Activated CD4-positive, alpha-beta T cell treated with anti-CD3 and anti-CD28 coated beads, Interleukin-2, Interleukin-6, amounts not matched to agents 100 ng/mL and 50 ng/mL, durations not matched to agents 16 hours and 8 hours (primary cell): ENCODE measurements at regions not wholly inside any gene's neighbourhood (a gene's known extent, or its start where the extent isn't known, plus 50 kb on each side); places are given as distances from the start of the nearest gene placed in this dataset.

Source experiments
- DNase-seq: peaks from one replicate; pipeline ENCODE4 v3.0.0-alpha.2; 2020

DNA sequence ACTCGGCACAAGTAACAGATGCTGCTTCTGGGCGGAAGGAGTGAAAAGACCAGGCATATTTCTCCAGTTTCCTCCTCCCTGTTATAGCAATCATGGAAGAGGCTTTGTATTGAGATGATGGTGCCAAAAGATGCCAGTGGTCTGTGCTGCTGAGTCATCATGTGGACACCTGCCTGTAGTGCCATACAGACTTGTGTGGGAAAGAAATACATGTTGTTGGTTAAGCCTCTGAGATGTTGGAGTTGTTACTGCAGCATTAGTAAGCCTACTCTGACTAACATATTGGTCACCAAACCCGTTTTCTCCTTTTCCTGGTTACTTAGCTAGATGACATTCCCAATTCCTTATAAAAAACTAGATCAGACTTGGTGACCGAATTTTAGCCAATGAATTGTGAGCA lies 356.9 kb downstream of the ZNF521 start:
- no peak for DNase-seq

DNA sequence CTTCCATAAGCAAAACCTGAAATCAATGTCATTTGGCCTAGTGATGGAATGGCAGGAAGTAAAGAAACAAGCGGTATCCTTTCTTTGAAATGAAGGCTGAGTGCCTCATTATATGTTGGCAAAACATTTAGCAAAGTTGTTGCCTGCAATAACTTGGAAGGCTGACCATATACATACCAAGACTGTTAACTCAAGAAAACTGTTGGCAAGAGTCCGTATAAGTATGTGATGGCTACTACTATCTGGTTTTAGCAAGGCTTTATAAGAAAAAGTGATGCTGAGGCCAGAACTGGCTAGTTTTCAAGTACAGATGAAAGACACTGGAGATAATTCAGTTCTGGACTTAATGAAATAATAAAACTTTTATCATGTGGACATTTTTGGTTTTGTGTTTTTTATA lies 356.2 kb downstream of the ZNF521 start:
- DNase-seq, result no peak

DNA sequence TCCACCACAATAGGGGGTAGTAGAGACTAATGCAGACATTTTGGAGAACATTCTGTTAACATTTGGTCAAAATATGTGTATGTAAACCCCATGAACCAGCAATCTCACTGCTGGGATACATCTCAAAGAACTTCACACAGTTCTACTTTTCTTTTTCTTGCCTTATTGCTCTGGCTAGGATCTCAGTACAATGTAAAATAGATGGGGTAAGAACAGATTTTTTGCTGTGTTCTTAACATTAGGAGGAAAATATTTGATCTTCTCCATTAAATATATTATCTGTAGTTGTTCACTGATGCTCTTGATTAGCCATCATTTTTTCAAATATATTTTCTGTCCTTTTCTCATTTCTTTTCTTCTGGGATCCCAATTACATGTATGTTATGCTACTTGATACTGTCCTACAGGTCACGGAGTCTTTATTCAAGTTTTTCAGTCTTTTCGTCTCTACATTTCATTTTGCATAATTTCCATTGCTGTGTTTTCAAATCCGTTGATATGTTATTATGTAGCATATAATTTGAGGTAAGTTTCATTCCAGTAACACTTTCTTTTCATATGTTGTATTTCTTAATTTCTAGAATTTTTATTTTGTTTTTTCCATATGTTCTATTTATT lies 352.2 kb downstream of the ZNF521 start:
- no peak for DNase-seq

DNA sequence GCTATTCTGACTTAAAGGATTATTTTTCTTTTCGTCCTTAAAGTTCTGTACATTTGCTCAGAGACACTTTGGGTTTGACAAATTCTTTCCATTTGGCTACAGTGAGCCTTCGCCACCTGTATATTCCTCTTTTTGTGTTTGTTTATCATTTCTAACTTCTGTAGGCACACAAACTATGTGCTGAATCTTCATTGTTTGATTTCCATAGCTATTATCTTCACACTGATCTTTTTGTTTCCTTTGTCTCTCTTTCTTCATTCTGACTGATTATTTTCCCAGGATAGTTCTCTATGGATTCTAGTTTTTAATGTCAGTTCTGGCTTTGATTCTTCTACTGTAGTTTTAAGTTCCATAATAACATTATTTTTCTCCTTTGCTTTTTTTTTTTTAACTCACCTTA lies 350.2 kb downstream of the ZNF521 start:
- DNase-seq, result no peak

DNA sequence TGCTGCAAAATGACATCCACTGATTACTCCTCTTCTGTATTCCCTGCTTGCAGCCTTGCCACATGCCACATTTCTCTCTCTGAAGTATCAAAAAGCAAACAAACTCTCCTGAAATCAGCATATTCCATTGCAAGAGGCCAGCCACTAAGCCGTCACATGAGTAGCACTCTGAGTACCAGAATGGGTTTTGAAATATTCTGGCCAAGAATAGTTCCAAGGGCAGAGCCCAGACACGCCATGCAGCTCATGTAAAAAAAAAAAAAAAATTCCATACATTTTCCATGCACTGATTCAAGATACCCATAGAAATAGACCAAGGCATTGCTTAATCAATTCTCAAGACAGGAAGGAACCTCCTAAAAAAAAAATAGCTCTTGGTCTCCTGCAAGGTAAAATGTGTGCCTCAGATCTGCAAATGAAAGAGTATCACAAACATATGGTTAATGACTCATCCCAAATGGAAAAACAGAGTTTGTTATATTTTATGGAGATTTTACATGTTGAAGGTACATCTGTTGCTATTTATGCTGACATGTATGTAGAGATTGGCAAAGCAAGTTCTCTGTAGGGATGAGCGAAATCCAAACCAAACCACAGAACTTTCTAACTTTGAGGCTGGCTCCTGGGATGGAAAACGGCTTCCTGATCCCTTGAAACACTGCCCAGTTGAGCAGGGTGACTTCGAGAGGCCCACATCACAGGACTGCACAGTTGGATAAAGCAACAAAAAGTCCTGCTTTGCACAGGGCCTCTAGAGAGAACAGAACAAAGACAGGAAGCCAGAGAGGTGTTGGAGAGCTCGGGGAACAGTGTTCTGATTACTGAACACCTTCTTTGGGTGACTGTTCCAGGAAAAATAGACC lies 346.2 kb downstream of the ZNF521 start:
- no peak for DNase-seq

GRCh38 chr18:25010623-25011374 lies 341.2 kb downstream of the ZNF521 start:
- DNase-seq, result no peak
